Stimulated activated CD8-positive, alpha-beta memory T cell treated with anti-CD3 and anti-CD28 coated beads, Interleukin-2, amount 100 ng/mL, for 1 hour (primary cell): ENCODE measurements at regions not wholly inside any gene's neighbourhood (a gene's known extent, or its start where the extent isn't known, plus 50 kb on each side); places are given as distances from the start of the nearest gene placed in this dataset.

Source experiments
- DNase-seq, 2 donors: peaks; one replicate each; pipeline ENCODE4 v3.0.0-alpha.2; 2020; ENCODE audit warnings: low read depth in 2 of 2

- no peak for DNase-seq
Observed at GRCh38 chr12:91397866-91398532, 215.4 kb upstream of the DCN start.

GRCh38 chr12:91396293-91396692 is 213.7 kb upstream of the DCN start:
- DNase-seq = no peak

GRCh38 chr12:91395628-91396135 is 213.1 kb upstream of the DCN start:
- DNase-seq = no peak

- no peak for DNase-seq
Observed at GRCh38 chr12:91394903-91395302, 212.3 kb upstream of the DCN start.

GRCh38 chr12:91388573-91388972 is 206.0 kb upstream of the DCN start:
- no peak for DNase-seq

GRCh38 chr12:91387461-91388134 is 205.0 kb upstream of the DCN start:
- DNase-seq = no peak

- DNase-seq = no peak
Observed at GRCh38 chr12:91384806-91385205, 202.2 kb upstream of the DCN start.

GRCh38 chr12:91384366-91384765 is 201.7 kb upstream of the DCN start:
- no peak for DNase-seq

GRCh38 chr12:91383099-91383498 is 200.5 kb upstream of the DCN start:
- DNase-seq = no peak

- peak; percentile 75 to 78 for DNase-seq
Observed at GRCh38 chr12:91382081-91382543, 199.5 kb upstream of the DCN start.

GRCh38 chr12:91381309-91381804 is 198.7 kb upstream of the DCN start:
- no peak for DNase-seq

- no peak for DNase-seq
Observed at GRCh38 chr12:91380631-91381030, 198.0 kb upstream of the DCN start.

GRCh38 chr12:91379051-91379775 is 196.6 kb upstream of the DCN start:
- no peak for DNase-seq

- no peak for DNase-seq
Observed at GRCh38 chr12:91377436-91377835, 194.8 kb upstream of the DCN start.

- no peak for DNase-seq
Observed at GRCh38 chr12:91373086-91373485, 190.5 kb upstream of the DCN start.

GRCh38 chr12:91370086-91370868 is 187.7 kb upstream of the DCN start:
- DNase-seq = no peak

- no peak for DNase-seq
Observed at GRCh38 chr12:91368613-91369012, 186.0 kb upstream of the DCN start.

- DNase-seq = no peak
Observed at GRCh38 chr12:91367234-91367849, 184.7 kb upstream of the DCN start.

- DNase-seq = no peak
Observed at GRCh38 chr12:91364471-91365184, 182.0 kb upstream of the DCN start.

- no peak for DNase-seq
Observed at GRCh38 chr12:91361864-91362263, 179.2 kb upstream of the DCN start.

GRCh38 chr12:91357381-91357780 is 174.8 kb upstream of the DCN start:
- no peak for DNase-seq
